ENCODE measurements at regions not wholly inside any gene's neighbourhood (a gene's known extent, or its start where the extent isn't known, plus 50 kb on each side); places are given as distances from the start of the nearest gene placed in this dataset.

DNA sequence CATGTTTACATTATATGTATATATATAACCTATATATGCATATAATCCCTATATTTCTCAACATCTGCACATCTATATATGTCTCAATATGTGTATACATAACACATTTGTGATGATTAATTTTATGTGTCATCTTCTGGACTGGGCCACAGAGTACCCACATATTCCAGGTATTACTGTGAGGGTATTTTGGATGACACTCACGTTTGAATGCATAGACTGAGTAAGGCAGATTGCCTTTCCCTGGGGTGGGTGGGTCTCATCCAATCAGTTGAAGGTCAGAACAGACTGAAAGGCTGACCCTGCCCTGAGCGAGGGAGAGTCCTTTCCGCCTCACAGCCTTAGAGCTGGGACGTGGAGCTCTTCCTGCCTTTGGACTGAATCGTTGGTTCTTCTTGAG lies 295.2 kb upstream of the PFKP start:
- TF ChIP-seq, protein P1, sequence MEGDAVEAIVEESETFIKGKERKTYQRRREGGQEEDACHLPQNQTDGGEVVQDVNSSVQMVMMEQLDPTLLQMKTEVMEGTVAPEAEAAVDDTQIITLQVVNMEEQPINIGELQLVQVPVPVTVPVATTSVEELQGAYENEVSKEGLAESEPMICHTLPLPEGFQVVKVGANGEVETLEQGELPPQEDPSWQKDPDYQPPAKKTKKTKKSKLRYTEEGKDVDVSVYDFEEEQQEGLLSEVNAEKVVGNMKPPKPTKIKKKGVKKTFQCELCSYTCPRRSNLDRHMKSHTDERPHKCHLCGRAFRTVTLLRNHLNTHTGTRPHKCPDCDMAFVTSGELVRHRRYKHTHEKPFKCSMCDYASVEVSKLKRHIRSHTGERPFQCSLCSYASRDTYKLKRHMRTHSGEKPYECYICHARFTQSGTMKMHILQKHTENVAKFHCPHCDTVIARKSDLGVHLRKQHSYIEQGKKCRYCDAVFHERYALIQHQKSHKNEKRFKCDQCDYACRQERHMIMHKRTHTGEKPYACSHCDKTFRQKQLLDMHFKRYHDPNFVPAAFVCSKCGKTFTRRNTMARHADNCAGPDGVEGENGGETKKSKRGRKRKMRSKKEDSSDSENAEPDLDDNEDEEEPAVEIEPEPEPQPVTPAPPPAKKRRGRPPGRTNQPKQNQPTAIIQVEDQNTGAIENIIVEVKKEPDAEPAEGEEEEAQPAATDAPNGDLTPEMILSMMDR (IDR thresholded peaks at IDR 0.05) = no peak
- TF ChIP-seq EZH2 (IDR thresholded peaks at IDR 0.05) = no peak
